ENCODE measurements at regions not wholly inside any gene's neighbourhood (a gene's known extent, or its start where the extent isn't known, plus 50 kb on each side); places are given as distances from the start of the nearest gene placed in this dataset.

DNA sequence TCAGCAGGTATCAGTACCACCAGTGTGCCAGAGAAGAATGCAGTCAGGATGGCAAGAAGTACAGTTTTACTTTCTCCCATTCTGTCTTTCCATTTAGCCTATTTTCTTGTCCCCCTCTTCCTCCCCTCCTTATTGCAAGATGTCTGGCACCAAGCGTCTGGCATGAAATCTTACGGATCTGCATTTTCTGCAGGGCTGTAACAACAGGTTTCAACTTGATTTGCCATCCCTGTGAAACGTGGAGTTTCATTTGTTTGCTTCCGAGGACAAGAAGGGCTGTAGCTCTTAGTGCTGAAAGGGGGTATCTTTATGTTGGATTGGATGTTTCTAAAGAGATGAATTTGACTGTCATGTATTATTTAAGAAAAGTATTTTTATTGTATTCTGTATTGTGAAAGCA is 1110.6 kb downstream of the BCL11B start:
- no peak for DNase-seq (ENCODE audit: low read depth in 1 of 2, low spot score in 1 of 2)
- Histone ChIP-seq H3K27ac (replicated peaks) (no peak overlapping the region), H3K4me3 (replicated peaks; ENCODE audit: insufficient read depth, low read length) (no peak overlapping the region), H3K27me3 (ENCODE audit: insufficient read depth, poor library complexity, severe bottlenecking) (no peaks in the 10 kb centered on the region)
- TF ChIP-seq, protein P1, sequence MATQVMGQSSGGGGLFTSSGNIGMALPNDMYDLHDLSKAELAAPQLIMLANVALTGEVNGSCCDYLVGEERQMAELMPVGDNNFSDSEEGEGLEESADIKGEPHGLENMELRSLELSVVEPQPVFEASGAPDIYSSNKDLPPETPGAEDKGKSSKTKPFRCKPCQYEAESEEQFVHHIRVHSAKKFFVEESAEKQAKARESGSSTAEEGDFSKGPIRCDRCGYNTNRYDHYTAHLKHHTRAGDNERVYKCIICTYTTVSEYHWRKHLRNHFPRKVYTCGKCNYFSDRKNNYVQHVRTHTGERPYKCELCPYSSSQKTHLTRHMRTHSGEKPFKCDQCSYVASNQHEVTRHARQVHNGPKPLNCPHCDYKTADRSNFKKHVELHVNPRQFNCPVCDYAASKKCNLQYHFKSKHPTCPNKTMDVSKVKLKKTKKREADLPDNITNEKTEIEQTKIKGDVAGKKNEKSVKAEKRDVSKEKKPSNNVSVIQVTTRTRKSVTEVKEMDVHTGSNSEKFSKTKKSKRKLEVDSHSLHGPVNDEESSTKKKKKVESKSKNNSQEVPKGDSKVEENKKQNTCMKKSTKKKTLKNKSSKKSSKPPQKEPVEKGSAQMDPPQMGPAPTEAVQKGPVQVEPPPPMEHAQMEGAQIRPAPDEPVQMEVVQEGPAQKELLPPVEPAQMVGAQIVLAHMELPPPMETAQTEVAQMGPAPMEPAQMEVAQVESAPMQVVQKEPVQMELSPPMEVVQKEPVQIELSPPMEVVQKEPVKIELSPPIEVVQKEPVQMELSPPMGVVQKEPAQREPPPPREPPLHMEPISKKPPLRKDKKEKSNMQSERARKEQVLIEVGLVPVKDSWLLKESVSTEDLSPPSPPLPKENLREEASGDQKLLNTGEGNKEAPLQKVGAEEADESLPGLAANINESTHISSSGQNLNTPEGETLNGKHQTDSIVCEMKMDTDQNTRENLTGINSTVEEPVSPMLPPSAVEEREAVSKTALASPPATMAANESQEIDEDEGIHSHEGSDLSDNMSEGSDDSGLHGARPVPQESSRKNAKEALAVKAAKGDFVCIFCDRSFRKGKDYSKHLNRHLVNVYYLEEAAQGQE (IDR thresholded peaks at IDR 0.05; ENCODE audit: insufficient replicate concordance, low read depth): no peak
- TF ChIP-seq POLR2AphosphoS5 (IDR thresholded peaks at IDR 0.05; ENCODE audit: low read depth) (no peak), GABPA (IDR thresholded peaks at IDR 0.05; ENCODE audit: low read depth) (no peak), SPI1 (IDR thresholded peaks at IDR 0.05; ENCODE audit: borderline replicate concordance, low read depth) (no peak)
- TF ChIP-seq, protein P2, sequence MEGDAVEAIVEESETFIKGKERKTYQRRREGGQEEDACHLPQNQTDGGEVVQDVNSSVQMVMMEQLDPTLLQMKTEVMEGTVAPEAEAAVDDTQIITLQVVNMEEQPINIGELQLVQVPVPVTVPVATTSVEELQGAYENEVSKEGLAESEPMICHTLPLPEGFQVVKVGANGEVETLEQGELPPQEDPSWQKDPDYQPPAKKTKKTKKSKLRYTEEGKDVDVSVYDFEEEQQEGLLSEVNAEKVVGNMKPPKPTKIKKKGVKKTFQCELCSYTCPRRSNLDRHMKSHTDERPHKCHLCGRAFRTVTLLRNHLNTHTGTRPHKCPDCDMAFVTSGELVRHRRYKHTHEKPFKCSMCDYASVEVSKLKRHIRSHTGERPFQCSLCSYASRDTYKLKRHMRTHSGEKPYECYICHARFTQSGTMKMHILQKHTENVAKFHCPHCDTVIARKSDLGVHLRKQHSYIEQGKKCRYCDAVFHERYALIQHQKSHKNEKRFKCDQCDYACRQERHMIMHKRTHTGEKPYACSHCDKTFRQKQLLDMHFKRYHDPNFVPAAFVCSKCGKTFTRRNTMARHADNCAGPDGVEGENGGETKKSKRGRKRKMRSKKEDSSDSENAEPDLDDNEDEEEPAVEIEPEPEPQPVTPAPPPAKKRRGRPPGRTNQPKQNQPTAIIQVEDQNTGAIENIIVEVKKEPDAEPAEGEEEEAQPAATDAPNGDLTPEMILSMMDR (IDR thresholded peaks at IDR 0.05; ENCODE audit: insufficient read depth, low read length): no peak

DNA sequence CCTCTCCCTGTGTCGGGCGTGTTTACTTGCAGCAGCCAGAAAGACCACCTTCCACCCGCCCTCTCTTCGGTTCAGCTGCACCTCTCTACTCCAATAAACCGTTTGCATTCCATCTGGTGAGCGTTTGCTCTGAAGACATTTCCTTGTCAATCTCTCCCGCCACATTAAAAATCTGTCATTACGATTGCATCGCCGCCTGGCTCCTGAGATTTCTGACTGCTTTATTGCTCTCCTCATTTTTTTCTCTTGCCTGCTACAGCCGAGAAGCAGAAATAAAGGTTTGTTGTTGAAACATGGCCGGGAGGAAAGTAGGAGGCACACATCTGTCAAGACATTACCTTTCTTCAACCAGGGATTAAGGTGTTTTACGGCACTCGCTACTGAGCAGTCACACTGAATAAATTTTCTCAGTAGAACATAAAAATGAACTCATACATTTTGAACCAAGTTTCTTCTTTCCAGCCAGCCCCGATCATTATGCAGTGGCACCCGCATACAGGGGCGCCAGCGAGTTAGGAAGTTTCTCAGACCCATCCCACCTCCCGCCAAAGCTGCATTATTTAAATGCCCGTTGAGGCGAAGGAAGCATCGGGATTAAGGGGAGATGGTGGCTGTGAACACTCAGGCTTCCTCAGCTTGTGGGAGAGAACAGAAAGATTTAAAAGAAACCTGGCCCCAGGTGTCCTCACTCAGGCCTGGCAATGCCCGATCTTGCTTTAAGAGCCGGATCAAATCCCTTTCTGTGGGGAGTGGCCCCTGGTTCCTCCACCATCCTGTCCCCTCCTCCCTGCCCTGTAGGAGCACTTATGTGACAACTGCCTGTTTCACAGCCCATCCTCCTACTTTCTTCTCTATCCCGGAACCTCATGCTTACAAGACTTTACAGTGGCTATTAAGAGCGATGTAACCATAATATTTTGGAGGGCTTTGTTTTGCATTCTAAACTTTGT is 1108.9 kb downstream of the BCL11B start:
- H3K4me3 ChIP-seq (replicated peaks; ENCODE audit: insufficient read depth, low read length): no peak overlapping the region
- H3K27ac ChIP-seq (replicated peaks): no peak overlapping the region
- TF ChIP-seq, protein P2 (IDR thresholded peaks at IDR 0.05; ENCODE audit: insufficient read depth, low read length): no peak
- TF ChIP-seq POLR2AphosphoS5 (IDR thresholded peaks at IDR 0.05; ENCODE audit: low read depth): no peak
- no peak for TF ChIP-seq GABPA (IDR thresholded peaks at IDR 0.05; ENCODE audit: low read depth)
- TF ChIP-seq SPI1 (IDR thresholded peaks at IDR 0.05; ENCODE audit: borderline replicate concordance, low read depth): no peak
- TF ChIP-seq, protein P1 (IDR thresholded peaks at IDR 0.05; ENCODE audit: insufficient replicate concordance, low read depth): no peak
- no peak for DNase-seq (ENCODE audit: low read depth in 1 of 2, low spot score in 1 of 2)
- H3K27me3 ChIP-seq (ENCODE audit: insufficient read depth, poor library complexity, severe bottlenecking): no peaks in the 10 kb centered on the region

DNA sequence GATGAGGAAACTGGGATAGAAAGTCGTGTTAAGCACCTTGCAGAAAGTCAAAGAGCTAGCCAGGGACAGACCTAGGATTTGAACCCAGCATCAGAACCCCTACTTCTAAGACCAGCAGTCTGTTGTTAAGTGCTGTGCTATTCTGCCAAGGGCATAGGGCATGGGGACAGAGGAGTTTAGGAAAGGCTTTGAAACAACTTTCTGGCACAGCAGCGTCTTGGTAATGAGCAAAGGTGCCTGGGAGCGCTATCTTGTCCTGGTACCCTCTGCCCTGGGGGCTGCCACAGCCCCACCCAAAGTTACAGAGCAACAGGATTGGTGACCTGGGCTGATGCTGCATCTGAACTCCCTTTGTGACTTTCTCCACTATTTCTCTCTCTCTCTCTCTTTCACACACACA is 1108.1 kb downstream of the BCL11B start:
- no peak for DNase-seq (ENCODE audit: low read depth in 1 of 2, low spot score in 1 of 2)
- no peak overlapping the region for H3K4me3 ChIP-seq (replicated peaks; ENCODE audit: insufficient read depth, low read length)
- TF ChIP-seq, protein P2 (IDR thresholded peaks at IDR 0.05; ENCODE audit: insufficient read depth, low read length): no peak
- TF ChIP-seq, protein P1 (IDR thresholded peaks at IDR 0.05; ENCODE audit: insufficient replicate concordance, low read depth): no peak
- no peak for TF ChIP-seq GABPA (IDR thresholded peaks at IDR 0.05; ENCODE audit: low read depth)
- TF ChIP-seq SPI1 (IDR thresholded peaks at IDR 0.05; ENCODE audit: borderline replicate concordance, low read depth): no peak
- no peak for TF ChIP-seq POLR2AphosphoS5 (IDR thresholded peaks at IDR 0.05; ENCODE audit: low read depth)
- H3K27me3 ChIP-seq (ENCODE audit: insufficient read depth, poor library complexity, severe bottlenecking): no peaks in the 10 kb centered on the region
- H3K27ac ChIP-seq (replicated peaks): no peak overlapping the region
